Thymus (tissue), 11 donors: ENCODE measurements at regions not wholly inside any gene's neighbourhood (a gene's known extent, or its start where the extent isn't known, plus 50 kb on each side); places are given as distances from the start of the nearest gene placed in this dataset.

ENCODE experiments used
- DNase-seq, 9 donors: peaks; one replicate each; pipeline ENCODE4 v3.0.0-alpha.2; 2013; ENCODE audit warnings: low spot score in 9 of 9, low read depth in 6 of 9, missing footprints in 1 of 9
- H3K27ac ChIP-seq, 2 donors: one replicate each; pipeline ENCODE4 v1.5.1; 2013; ENCODE audit warnings: control low read depth in 1 of 2, low read depth in 1 of 2, low read length in 1 of 2, mild to moderate bottlenecking in 1 of 2, moderate library complexity in 1 of 2
- H3K27me3 ChIP-seq, 2 donors: one replicate each; pipeline ENCODE4 v1.5.1; 2013; ENCODE audit warnings: low read length in 1 of 2; ENCODE audit not compliant: control insufficient read depth in 2 of 2, insufficient read depth in 1 of 2
- H3K36me3 ChIP-seq, 2 donors: one replicate each; pipeline ENCODE4 v1.5.1; 2013; ENCODE audit warnings: low read length in 1 of 2, mild to moderate bottlenecking in 1 of 2, moderate library complexity in 1 of 2; ENCODE audit not compliant: control insufficient read depth in 2 of 2, insufficient read depth in 2 of 2
- H3K4me1 ChIP-seq, 2 donors: one replicate each; pipeline ENCODE4 v1.5.1; 2013; ENCODE audit warnings: low read length in 2 of 2; ENCODE audit not compliant: control insufficient read depth in 2 of 2, insufficient read depth in 2 of 2
- H3K4me3 ChIP-seq, 2 donors: one replicate each; pipeline ENCODE4 v1.5.1; 2013; ENCODE audit warnings: low read length in 2 of 2, control low read depth in 1 of 2, mild to moderate bottlenecking in 1 of 2
- H3K9me3 ChIP-seq, 2 donors: one replicate each; pipeline ENCODE4 v1.5.1; 2013; ENCODE audit warnings: low read length in 1 of 2, mild to moderate bottlenecking in 1 of 2; ENCODE audit not compliant: control insufficient read depth in 2 of 2, insufficient read depth in 1 of 2
- WGBS: extraction: QIAGEN DNeasy Blood & Tissue Kit; methylation state at CpG from one replicate; pipeline ENCODE4 v1.1.7; 2013; 5-methylcytosine and 5-hydroxymethylcytosine counted together
- donor health status: healthy.

GRCh38 chr18:70649683-70650082, 360.8 kb downstream of the SOCS6 start:
- Histone ChIP-seq H3K4me3 (no peak overlapping the region), H3K36me3 (no peaks in the 10 kb centered on the region), H3K4me1 (no peaks in the 10 kb centered on the region), H3K27me3 (no peaks in the 10 kb centered on the region), H3K9me3 (no peaks in the 10 kb centered on the region), H3K27ac (no peak overlapping the region)
- WGBS: 99% methylated on average over 7 of the region's 7 CpGs
- DNase-seq: no peak

- H3K27me3 ChIP-seq: no peaks in the 10 kb centered on the region
- DNase-seq: no peak
- 95% methylated on average over 5 of the region's 5 CpGs for WGBS
- no peak overlapping the region for H3K27ac ChIP-seq
- H3K4me1 ChIP-seq: no peaks in the 10 kb centered on the region
- H3K4me3 ChIP-seq: no peak overlapping the region
- H3K9me3 ChIP-seq: no peaks in the 10 kb centered on the region
- no peaks in the 10 kb centered on the region for H3K36me3 ChIP-seq
Observed at GRCh38 chr18:70645971-70646370, 357.1 kb downstream of the SOCS6 start.

- Histone ChIP-seq H3K4me1 (no peaks in the 10 kb centered on the region), H3K27ac (no peak overlapping the region), H3K36me3 (no peaks in the 10 kb centered on the region), H3K4me3 (no peak overlapping the region), H3K27me3 (no peaks in the 10 kb centered on the region), H3K9me3 (no peaks in the 10 kb centered on the region)
- no peak for DNase-seq
- WGBS: 99% methylated on average over 1 of the region's 1 CpG
Observed at GRCh38 chr18:70643812-70644211, 355.0 kb downstream of the SOCS6 start.

GRCh38 chr18:70641156-70641775, 352.4 kb downstream of the SOCS6 start:
- Histone ChIP-seq H3K36me3 (no peaks in the 10 kb centered on the region), H3K27ac (no peak overlapping the region), H3K9me3 (no peaks in the 10 kb centered on the region), H3K4me3 (no peak overlapping the region), H3K4me1 (no peaks in the 10 kb centered on the region), H3K27me3 (no peaks in the 10 kb centered on the region)
- WGBS: 95% methylated on average over 6 of the region's 6 CpGs
- no peak for DNase-seq

GRCh38 chr18:70640336-70640887, 351.6 kb downstream of the SOCS6 start:
- H3K27ac ChIP-seq: no peak overlapping the region
- no peaks in the 10 kb centered on the region for H3K36me3 ChIP-seq
- H3K4me1 ChIP-seq: no peaks in the 10 kb centered on the region
- H3K4me3 ChIP-seq: no peak overlapping the region
- DNase-seq: no peak
- no peaks in the 10 kb centered on the region for H3K9me3 ChIP-seq
- no peaks in the 10 kb centered on the region for H3K27me3 ChIP-seq
- WGBS: 42% methylated on average over 2 of the region's 2 CpGs

- 92% methylated on average over 1 of the region's 1 CpG for WGBS
Observed at GRCh38 chr18:70636991-70637390, 348.1 kb downstream of the SOCS6 start.

GRCh38 chr18:70634576-70635147, 345.8 kb downstream of the SOCS6 start:
- H3K9me3 ChIP-seq: no peaks in the 10 kb centered on the region
- DNase-seq: no peak
- 91% methylated on average over 3 of the region's 3 CpGs for WGBS
- no peaks in the 10 kb centered on the region for H3K27me3 ChIP-seq
- no peak overlapping the region for H3K4me3 ChIP-seq
- no peaks in the 10 kb centered on the region for H3K36me3 ChIP-seq
- H3K27ac ChIP-seq: no peak overlapping the region
- no peaks in the 10 kb centered on the region for H3K4me1 ChIP-seq

More at GRCh38 chr18:70636991-70637390, 348.1 kb downstream of the SOCS6 start:
- no peak overlapping the region for H3K27ac ChIP-seq
- H3K4me1 ChIP-seq: no peaks in the 10 kb centered on the region
- no peaks in the 10 kb centered on the region for H3K36me3 ChIP-seq
- H3K9me3 ChIP-seq: no peaks in the 10 kb centered on the region
- no peak for DNase-seq
- no peak overlapping the region for H3K4me3 ChIP-seq
- H3K27me3 ChIP-seq: no peaks in the 10 kb centered on the region

- no peak overlapping the region for H3K4me3 ChIP-seq
Observed at GRCh38 chr18:70627182-70627802, 338.4 kb downstream of the SOCS6 start.

GRCh38 chr18:70622622-70623419, 334.0 kb downstream of the SOCS6 start:
- H3K4me3 ChIP-seq: no peak overlapping the region
- H3K27me3 ChIP-seq: no peaks in the 10 kb centered on the region
- no peaks in the 10 kb centered on the region for H3K36me3 ChIP-seq
- no peaks in the 10 kb centered on the region for H3K9me3 ChIP-seq
- H3K4me1 ChIP-seq: peaks cover 0 to 17% of the 10 kb centered on the region in 2 donors
- 89% methylated on average over 9 of the region's 9 CpGs for WGBS
- no peak for DNase-seq
- no peak overlapping the region for H3K27ac ChIP-seq

More at GRCh38 chr18:70627182-70627802, 338.4 kb downstream of the SOCS6 start:
- no peak overlapping the region for H3K27ac ChIP-seq
- peaks cover 0 to 10% of the 10 kb centered on the region in 2 donors for H3K4me1 ChIP-seq
- H3K36me3 ChIP-seq: no peaks in the 10 kb centered on the region
- no peak for DNase-seq
- H3K9me3 ChIP-seq: no peaks in the 10 kb centered on the region
- H3K27me3 ChIP-seq: no peaks in the 10 kb centered on the region
- WGBS: 55% methylated on average over 4 of the region's 4 CpGs
